PC-3 (cell line): ENCODE measurements at regions not wholly inside any gene's neighbourhood (a gene's known extent, or its start where the extent isn't known, plus 50 kb on each side); places are given as distances from the start of the nearest gene placed in this dataset.

Experiments used
- ATAC-seq: fragments of 200-7000 bp; cut with Tn5 transposase; 2 replicates; pipeline ENCODE4 v1.9.1; 2020; ENCODE audit warnings: mild to moderate bottlenecking, moderate library complexity
- BruUV-seq: library from RNA; stranded (reverse); fragments of 400-500 nt; replicated peaks from 2 replicates; lab custom pipeline; 2021; lab: Mats Ljungman, UMichigan
- CTCF ChIA-PET: fragments of 300-600 bp; sonication (Branson Sonifier 250); formaldehyde crosslinking; loops from one replicate; lab custom pipeline; 2022; ENCODE audit warnings: antibody characterized with exemption; lab: Charles Lee
- POLR2A ChIA-PET: fragments of 300-600 bp; sonication (Branson Sonifier 250); formaldehyde crosslinking; loops from one replicate; lab custom pipeline; 2022; ENCODE audit warnings: antibody characterized with exemption; ENCODE audit not compliant: unreplicated experiment; lab: Charles Lee
- DNase-seq: peaks from one replicate; pipeline ENCODE4 v3.0.0-alpha.2; 2015
- H2AFZ ChIP-seq: fragments of 300-600 bp; sonication (generic); 2 replicates; pipeline ENCODE4 v1.6.0; 2016; ENCODE audit warnings: antibody characterized with exemption, low read length
- H3F3A ChIP-seq: fragments of 300-600 bp; sonication (generic); one replicate; pipeline ENCODE4 v1.6.0; 2017; ENCODE audit warnings: antibody characterized with exemption, low read length, control low read depth, mild to moderate bottlenecking; ENCODE audit not compliant: unreplicated experiment
- H3K27ac ChIP-seq: fragments of 300-600 bp; sonication (generic); 2 replicates; pipeline ENCODE4 v1.5.1; 2016; ENCODE audit warnings: mild to moderate bottlenecking, low read length
- H3K27me3 ChIP-seq: fragments of 300-600 bp; sonication (generic); 2 replicates; pipeline ENCODE4 v1.6.1; 2016; ENCODE audit warnings: low read length, mixed read lengths
- H3K36me3 ChIP-seq: fragments of 300-600 bp; sonication (generic); 2 replicates; pipeline ENCODE4 v1.6.1; 2016; ENCODE audit warnings: low read depth, mixed run types, low read length, mixed read lengths
- H3K4me1 ChIP-seq: fragments of 300-600 bp; sonication (generic); 2 replicates; pipeline ENCODE4 v1.5.1; 2016; ENCODE audit warnings: low read length; ENCODE audit not compliant: insufficient read depth
- H3K4me2 ChIP-seq: fragments of 300-600 bp; sonication (generic); 2 replicates; pipeline ENCODE4 v1.6.0; 2016; ENCODE audit warnings: low read length
- H3K4me3 ChIP-seq: fragments of 300-600 bp; sonication (generic); 2 replicates; pipeline ENCODE4 v1.5.1; 2016; ENCODE audit warnings: mild to moderate bottlenecking, low read length, mixed read lengths
- H3K79me2 ChIP-seq: fragments of 300-600 bp; sonication (generic); 2 replicates; pipeline ENCODE4 v1.6.1; 2017; ENCODE audit warnings: low read length, mixed read lengths
- H3K9ac ChIP-seq: fragments of 300-600 bp; sonication (generic); 2 replicates; pipeline ENCODE4 v1.6.0; 2016; ENCODE audit warnings: mild to moderate bottlenecking, low read length
- H3K9me2 ChIP-seq: fragments of 300-600 bp; sonication (generic); replicated peaks from 2 replicates; pipeline ENCODE4 v1.6.1; 2016; ENCODE audit warnings: mixed run types, low read length, mixed read lengths
- H3K9me3 ChIP-seq: fragments of 300-600 bp; sonication (generic); 2 replicates; pipeline ENCODE4 v1.6.1; 2016; ENCODE audit warnings: low read length, mixed read lengths
- H4K20me1 ChIP-seq: fragments of 300-600 bp; sonication (generic); 2 replicates; pipeline ENCODE4 v1.6.1; 2016; ENCODE audit warnings: low read length, mixed read lengths
- CTCF ChIP-seq: fragments of 300-600 bp; sonication (generic); conservative IDR thresholded peaks from 2 replicates; pipeline ENCODE4 v1.5.1; 2017; ENCODE audit warnings: antibody characterized with exemption, low read depth, mild to moderate bottlenecking, low read length
- EZH2 ChIP-seq: fragments of 300-600 bp; sonication (generic); IDR thresholded peaks from one replicate; pipeline ENCODE4 v1.6.1; 2017; ENCODE audit warnings: antibody characterized with exemption, mild to moderate bottlenecking, low read length; ENCODE audit not compliant: unreplicated experiment
- EZH2phosphoT487 ChIP-seq: fragments of 300-600 bp; sonication (generic); IDR thresholded peaks from 2 replicates; pipeline ENCODE4 v1.6.1; 2018; ENCODE audit warnings: mild to moderate bottlenecking, antibody characterized with exemption, low read length, borderline replicate concordance
- intact Hi-C: fragments of 100-400 bp; cut with micrococcal nuclease; formaldehyde crosslinking; loops from 2 replicates; pipeline ENCODE4 v1.9.0; 2023

GRCh38 chr2:102891296-102891695, 129.5 kb downstream of the TMEM182 start:
- TF ChIP-seq CTCF (no peak), EZH2phosphoT487 (no peak), EZH2 (no peak)
- Histone ChIP-seq H3K9ac (no peak overlapping the region), H3K9me2 (no peaks in the 10 kb centered on the region), H3K4me3 (no peak overlapping the region), H3K27ac (no peak overlapping the region), H3K4me1 (no peaks in the 10 kb centered on the region), H2AFZ (no peak overlapping the region), H3K36me3 (no peaks in the 10 kb centered on the region), H3K9me3 (no peaks in the 10 kb centered on the region), H3F3A (no peaks in the 10 kb centered on the region), H3K4me2 (no peak overlapping the region), H3K79me2 (no peaks in the 10 kb centered on the region), H3K27me3 (peaks cover 64% of the 10 kb centered on the region), H4K20me1 (no peaks in the 10 kb centered on the region)
- CTCF ChIA-PET: no interaction called here
- POLR2A ChIA-PET: no interaction called here
- BruUV-seq: no TSS peak
- DNase-seq: no peak
- ATAC-seq: no peak
- intact Hi-C loops: no loop called here

GRCh38 chr2:102892698-102893310, 131.0 kb downstream of the TMEM182 start:
- no peak overlapping the region for H2AFZ ChIP-seq
- no peaks in the 10 kb centered on the region for H4K20me1 ChIP-seq
- H3K9ac ChIP-seq: no peak overlapping the region
- ChIA-PET CTCF (no interaction called here), POLR2A (no interaction called here)
- H3K27me3 ChIP-seq: peaks cover 61% of the 10 kb centered on the region
- DNase-seq: no peak
- no peaks in the 10 kb centered on the region for H3K9me2 ChIP-seq
- no peaks in the 10 kb centered on the region for H3K36me3 ChIP-seq
- BruUV-seq: no TSS peak
- no peak overlapping the region for H3K4me2 ChIP-seq
- H3K4me3 ChIP-seq: no peak overlapping the region
- TF ChIP-seq EZH2phosphoT487 (no peak), EZH2 (no peak), CTCF (no peak)
- H3K79me2 ChIP-seq: no peaks in the 10 kb centered on the region
- no peaks in the 10 kb centered on the region for H3K4me1 ChIP-seq
- no peaks in the 10 kb centered on the region for H3K9me3 ChIP-seq
- no peak for ATAC-seq
- intact Hi-C loops: no loop called here
- no peaks in the 10 kb centered on the region for H3F3A ChIP-seq
- H3K27ac ChIP-seq: no peak overlapping the region

- no peaks in the 10 kb centered on the region for H3K36me3 ChIP-seq
- DNase-seq (no peak), ATAC-seq (no peak)
- no peak overlapping the region for H3K4me3 ChIP-seq
- H3K27ac ChIP-seq: no peak overlapping the region
- H3K9me3 ChIP-seq: no peaks in the 10 kb centered on the region
- no TSS peak for BruUV-seq
- CTCF ChIA-PET: no interaction called here
- H4K20me1 ChIP-seq: no peaks in the 10 kb centered on the region
- intact Hi-C loops: no loop called here
- no peak overlapping the region for H2AFZ ChIP-seq
- no peak overlapping the region for H3K9ac ChIP-seq
- no peaks in the 10 kb centered on the region for H3K4me1 ChIP-seq
- no peaks in the 10 kb centered on the region for H3K79me2 ChIP-seq
- TF ChIP-seq CTCF: no peak
- no peak for TF ChIP-seq EZH2
- TF ChIP-seq EZH2phosphoT487: no peak
- POLR2A ChIA-PET: no interaction called here
- H3K4me2 ChIP-seq: no peak overlapping the region
- H3K9me2 ChIP-seq: no peaks in the 10 kb centered on the region
- H3K27me3 ChIP-seq: peaks cover 51% of the 10 kb centered on the region
- no peaks in the 10 kb centered on the region for H3F3A ChIP-seq
Observed at GRCh38 chr2:102893870-102894269, 132.0 kb downstream of the TMEM182 start.
